ENCODE measurements at regions not wholly inside any gene's neighbourhood (a gene's known extent, or its start where the extent isn't known, plus 50 kb on each side); places are given as distances from the start of the nearest gene placed in this dataset.

DNA sequence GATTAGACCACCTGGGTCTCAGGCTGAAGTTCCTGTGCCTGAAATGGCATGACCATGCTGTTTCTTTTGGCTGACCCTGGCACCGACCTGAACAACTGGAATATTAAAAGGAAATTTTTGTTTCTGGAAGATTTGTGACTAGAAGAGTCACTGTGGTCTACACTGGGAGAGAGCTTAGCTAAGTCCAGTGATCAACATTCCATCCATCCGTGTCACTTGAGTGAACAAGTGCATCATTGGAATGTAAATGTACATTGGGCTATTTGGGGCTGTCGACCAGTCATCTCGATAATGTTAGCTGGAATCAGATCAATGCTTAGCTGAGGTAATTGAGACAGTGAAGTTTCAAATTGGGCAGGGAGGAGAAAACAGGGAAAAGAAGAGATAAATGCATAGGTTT, 95.4 kb upstream of the CCDC85A start:
- TF ChIP-seq, protein P1, sequence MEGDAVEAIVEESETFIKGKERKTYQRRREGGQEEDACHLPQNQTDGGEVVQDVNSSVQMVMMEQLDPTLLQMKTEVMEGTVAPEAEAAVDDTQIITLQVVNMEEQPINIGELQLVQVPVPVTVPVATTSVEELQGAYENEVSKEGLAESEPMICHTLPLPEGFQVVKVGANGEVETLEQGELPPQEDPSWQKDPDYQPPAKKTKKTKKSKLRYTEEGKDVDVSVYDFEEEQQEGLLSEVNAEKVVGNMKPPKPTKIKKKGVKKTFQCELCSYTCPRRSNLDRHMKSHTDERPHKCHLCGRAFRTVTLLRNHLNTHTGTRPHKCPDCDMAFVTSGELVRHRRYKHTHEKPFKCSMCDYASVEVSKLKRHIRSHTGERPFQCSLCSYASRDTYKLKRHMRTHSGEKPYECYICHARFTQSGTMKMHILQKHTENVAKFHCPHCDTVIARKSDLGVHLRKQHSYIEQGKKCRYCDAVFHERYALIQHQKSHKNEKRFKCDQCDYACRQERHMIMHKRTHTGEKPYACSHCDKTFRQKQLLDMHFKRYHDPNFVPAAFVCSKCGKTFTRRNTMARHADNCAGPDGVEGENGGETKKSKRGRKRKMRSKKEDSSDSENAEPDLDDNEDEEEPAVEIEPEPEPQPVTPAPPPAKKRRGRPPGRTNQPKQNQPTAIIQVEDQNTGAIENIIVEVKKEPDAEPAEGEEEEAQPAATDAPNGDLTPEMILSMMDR (IDR thresholded peaks at IDR 0.05) = no peak
- TF ChIP-seq POLR2A (IDR thresholded peaks at IDR 0.05) = no peak

All from adrenal gland (tissue), 5 donors.